Activated B cell treated with CpG ODN at 0.5 μM for 24 hours (primary cell): ENCODE measurements at regions not wholly inside any gene's neighbourhood (a gene's known extent, or its start where the extent isn't known, plus 50 kb on each side); places are given as distances from the start of the nearest gene placed in this dataset.

Experiments used
- ATAC-seq: fragments of 200-7000 bp; cut with Tn5 transposase; one replicate; pipeline ENCODE4 v1.10.0; 2021; ENCODE audit warnings: low read depth, mild to moderate bottlenecking, moderate library complexity
- CTCF ChIA-PET: fragments of 350-600 bp; sonication (Branson Sonifier 250); formaldehyde crosslinking; loops from one replicate; lab custom pipeline; 2021; ENCODE audit warnings: antibody characterized with exemption; lab: Charles Lee
- POLR2A ChIA-PET: fragments of 350-600 bp; sonication (Branson Sonifier 250); formaldehyde crosslinking; loops from one replicate; lab custom pipeline; 2021; ENCODE audit warnings: antibody characterized with exemption; lab: Charles Lee
- DNase-seq: peaks from one replicate; pipeline ENCODE4 v3.0.0; 2022
- H3K27ac Mint-ChIP-seq: one replicate; pipeline ENCODE4 v1.8.0; 2020; ENCODE audit warnings: mixed read lengths
- H3K27me3 Mint-ChIP-seq: one replicate; pipeline ENCODE4 v1.8.0; 2021; ENCODE audit warnings: mixed read lengths
- H3K36me3 Mint-ChIP-seq: one replicate; pipeline ENCODE4 v1.8.0; 2021; ENCODE audit warnings: low read depth, mixed read lengths
- H3K4me1 Mint-ChIP-seq: one replicate; pipeline ENCODE4 v1.8.0; 2021; ENCODE audit warnings: mixed read lengths
- H3K4me3 Mint-ChIP-seq: one replicate; pipeline ENCODE4 v1.8.0; 2020; ENCODE audit warnings: mild to moderate bottlenecking, mixed read lengths
- H3K9me3 Mint-ChIP-seq: one replicate; pipeline ENCODE4 v1.8.0; 2020; ENCODE audit warnings: mixed read lengths
- intact Hi-C: fragments of 100-400 bp; cut with micrococcal nuclease; formaldehyde crosslinking; loops from one replicate; pipeline ENCODE4 v1.15.1; 2024
- TF ChIP-seq, protein P1 (sequence below): fragments of 200-600 bp; IDR thresholded peaks from one replicate; pipeline ENCODE4 v1.8.0; 2022; ENCODE audit warnings: antibody characterized with exemption, mild to moderate bottlenecking

DNA sequence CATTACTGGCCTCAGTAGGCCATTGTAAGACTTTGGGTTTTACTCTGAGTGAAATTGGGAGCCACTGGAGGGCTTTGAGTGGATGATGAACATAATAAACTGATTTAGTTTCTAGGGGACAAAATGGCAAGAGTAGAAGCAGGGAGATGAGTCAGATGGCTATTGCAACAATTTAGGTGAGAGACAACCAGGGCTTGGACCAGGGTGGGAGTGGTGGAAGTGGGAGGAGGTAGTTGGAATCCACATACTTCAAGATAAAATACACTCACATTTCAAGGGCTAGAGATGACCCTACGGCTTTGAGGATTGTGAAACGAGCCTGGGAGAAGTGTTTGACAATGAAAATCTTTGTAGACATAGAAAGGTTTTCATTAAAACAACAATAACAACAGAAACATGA lies 136.3 kb downstream of the ACTBL2 start:
- ChIA-PET POLR2A (no interaction called here), CTCF (no interaction called here)
- no peak overlapping the region for H3K4me3 Mint-ChIP-seq
- DNase-seq: no peak
- H3K27me3 Mint-ChIP-seq: peaks cover 3% of the 10 kb centered on the region
- no peaks in the 10 kb centered on the region for H3K36me3 Mint-ChIP-seq
- intact Hi-C loops: no loop called here
- H3K9me3 Mint-ChIP-seq: peaks cover 7% of the 10 kb centered on the region
- H3K4me1 Mint-ChIP-seq: no peaks in the 10 kb centered on the region
- no peak overlapping the region for H3K27ac Mint-ChIP-seq
- ATAC-seq: no peak
- TF ChIP-seq, protein P1, sequence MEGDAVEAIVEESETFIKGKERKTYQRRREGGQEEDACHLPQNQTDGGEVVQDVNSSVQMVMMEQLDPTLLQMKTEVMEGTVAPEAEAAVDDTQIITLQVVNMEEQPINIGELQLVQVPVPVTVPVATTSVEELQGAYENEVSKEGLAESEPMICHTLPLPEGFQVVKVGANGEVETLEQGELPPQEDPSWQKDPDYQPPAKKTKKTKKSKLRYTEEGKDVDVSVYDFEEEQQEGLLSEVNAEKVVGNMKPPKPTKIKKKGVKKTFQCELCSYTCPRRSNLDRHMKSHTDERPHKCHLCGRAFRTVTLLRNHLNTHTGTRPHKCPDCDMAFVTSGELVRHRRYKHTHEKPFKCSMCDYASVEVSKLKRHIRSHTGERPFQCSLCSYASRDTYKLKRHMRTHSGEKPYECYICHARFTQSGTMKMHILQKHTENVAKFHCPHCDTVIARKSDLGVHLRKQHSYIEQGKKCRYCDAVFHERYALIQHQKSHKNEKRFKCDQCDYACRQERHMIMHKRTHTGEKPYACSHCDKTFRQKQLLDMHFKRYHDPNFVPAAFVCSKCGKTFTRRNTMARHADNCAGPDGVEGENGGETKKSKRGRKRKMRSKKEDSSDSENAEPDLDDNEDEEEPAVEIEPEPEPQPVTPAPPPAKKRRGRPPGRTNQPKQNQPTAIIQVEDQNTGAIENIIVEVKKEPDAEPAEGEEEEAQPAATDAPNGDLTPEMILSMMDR: no peak

DNA sequence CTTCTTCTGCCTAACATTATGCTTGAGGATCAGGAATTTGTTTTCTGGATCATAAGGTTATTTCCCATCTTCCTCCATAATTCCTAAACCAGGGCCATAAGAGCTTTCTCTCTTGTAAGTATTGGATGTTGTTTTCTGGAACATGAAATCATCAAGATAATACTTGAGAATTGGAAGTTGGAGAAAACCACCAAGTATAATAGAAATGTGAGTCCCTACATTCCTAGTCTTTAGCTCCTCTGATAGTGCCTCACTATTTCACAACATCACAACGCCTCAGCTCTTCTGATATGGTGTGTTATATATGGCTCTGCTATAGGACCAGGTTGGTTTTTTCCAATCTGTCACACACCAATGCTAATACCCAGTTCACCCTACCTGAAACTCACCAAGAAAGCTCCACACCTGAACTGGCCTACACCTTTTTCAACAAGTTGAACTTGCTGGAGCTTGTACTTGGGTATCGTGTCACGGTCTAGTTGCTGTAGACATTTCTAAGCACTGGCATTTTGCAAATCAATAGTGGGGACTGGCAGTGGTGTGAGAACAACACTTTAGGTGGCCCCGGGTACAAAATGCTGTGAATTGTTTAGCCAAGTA lies 141.1 kb downstream of the ACTBL2 start:
- no peaks in the 10 kb centered on the region for H3K4me1 Mint-ChIP-seq
- ATAC-seq (no peak), DNase-seq (no peak)
- POLR2A ChIA-PET: no interaction called here
- TF ChIP-seq, protein P1: no peak
- no peaks in the 10 kb centered on the region for H3K36me3 Mint-ChIP-seq
- intact Hi-C loops: no loop called here
- H3K4me3 Mint-ChIP-seq: no peak overlapping the region
- no peaks in the 10 kb centered on the region for H3K27me3 Mint-ChIP-seq
- H3K27ac Mint-ChIP-seq: no peak overlapping the region
- CTCF ChIA-PET: no interaction called here
- peaks cover 4% of the 10 kb centered on the region for H3K9me3 Mint-ChIP-seq

DNA sequence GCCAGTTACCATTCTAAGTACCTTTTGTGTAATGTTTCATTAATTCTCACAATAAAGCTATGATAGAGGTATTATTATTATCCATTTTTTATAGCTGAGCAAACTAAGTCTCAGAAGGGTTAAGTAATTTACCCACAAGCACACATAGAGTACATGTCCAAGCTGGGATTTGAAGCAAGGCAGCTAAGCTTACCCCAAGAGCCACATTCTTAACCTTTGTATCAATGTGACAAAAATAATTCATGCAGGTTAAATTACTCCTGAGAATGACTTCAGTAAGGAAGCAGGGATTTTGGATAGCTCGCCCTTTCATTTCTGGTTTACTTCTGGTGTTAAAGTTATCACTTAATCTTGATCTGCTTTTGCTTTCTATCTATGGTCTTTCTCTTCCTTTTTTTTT lies 141.9 kb downstream of the ACTBL2 start:
- Mint-ChIP-seq H3K4me3 (no peak overlapping the region), H3K27me3 (no peaks in the 10 kb centered on the region), H3K36me3 (no peaks in the 10 kb centered on the region), H3K27ac (no peak overlapping the region), H3K4me1 (no peaks in the 10 kb centered on the region), H3K9me3 (peaks cover 2% of the 10 kb centered on the region)
- DNase-seq (no peak), ATAC-seq (no peak)
- ChIA-PET POLR2A (no interaction called here), CTCF (no interaction called here)
- TF ChIP-seq, protein P1: no peak
- intact Hi-C loops: no loop called here

DNA sequence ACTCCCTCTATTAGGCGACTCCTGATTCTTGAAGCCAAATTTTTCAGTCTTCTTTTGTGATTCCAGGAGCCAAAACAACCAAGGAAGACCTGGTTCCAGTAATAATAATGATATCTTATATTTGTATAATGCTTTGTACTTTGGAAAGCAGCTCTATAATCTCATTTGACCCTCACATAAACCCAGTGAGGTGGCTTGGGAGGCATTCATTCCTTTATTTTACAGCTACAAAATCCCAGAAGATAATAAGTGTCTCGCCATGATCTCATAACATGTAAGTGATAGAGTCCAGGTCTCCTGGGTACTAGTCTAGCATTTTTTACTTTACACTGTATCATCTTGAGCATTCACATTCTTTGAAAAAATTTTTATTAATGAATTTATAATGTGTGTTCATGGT lies 143.1 kb downstream of the ACTBL2 start:
- DNase-seq (no peak), ATAC-seq (no peak)
- H3K36me3 Mint-ChIP-seq: no peaks in the 10 kb centered on the region
- ChIA-PET CTCF (no interaction called here), POLR2A (no interaction called here)
- no peak overlapping the region for H3K27ac Mint-ChIP-seq
- intact Hi-C loops: no loop called here
- TF ChIP-seq, protein P1: no peak
- no peaks in the 10 kb centered on the region for H3K9me3 Mint-ChIP-seq
- H3K4me3 Mint-ChIP-seq: no peak overlapping the region
- H3K27me3 Mint-ChIP-seq: no peaks in the 10 kb centered on the region
- H3K4me1 Mint-ChIP-seq: no peaks in the 10 kb centered on the region

GRCh38 chr5:57338868-57339340 lies 143.7 kb downstream of the ACTBL2 start:
- POLR2A ChIA-PET: no interaction called here
- H3K27me3 Mint-ChIP-seq: no peaks in the 10 kb centered on the region
- no peak overlapping the region for H3K27ac Mint-ChIP-seq
- no peaks in the 10 kb centered on the region for H3K36me3 Mint-ChIP-seq
- CTCF ChIA-PET: no interaction called here
- intact Hi-C loops: no loop called here
- no peaks in the 10 kb centered on the region for H3K9me3 Mint-ChIP-seq
- no peaks in the 10 kb centered on the region for H3K4me1 Mint-ChIP-seq
- ATAC-seq: no peak
- no peak for DNase-seq
- H3K4me3 Mint-ChIP-seq: no peak overlapping the region
- TF ChIP-seq, protein P1: no peak
